GM21367 (cell line): ENCODE measurements at regions not wholly inside any gene's neighbourhood (a gene's known extent, or its start where the extent isn't known, plus 50 kb on each side); places are given as distances from the start of the nearest gene placed in this dataset.

ENCODE experiments used
- ATAC-seq: cut with Tn5 transposase; IDR thresholded peaks from one replicate; pipeline ENCODE4 v1.9.1; 2021; ENCODE audit not compliant: unreplicated experiment

- no peak for ATAC-seq
Observed at GRCh38 chr3:88209356-88209755, 59.6 kb downstream of the C3orf38 start.

- ATAC-seq: no peak
Observed at GRCh38 chr3:88211096-88211890, 61.5 kb downstream of the C3orf38 start.

DNA sequence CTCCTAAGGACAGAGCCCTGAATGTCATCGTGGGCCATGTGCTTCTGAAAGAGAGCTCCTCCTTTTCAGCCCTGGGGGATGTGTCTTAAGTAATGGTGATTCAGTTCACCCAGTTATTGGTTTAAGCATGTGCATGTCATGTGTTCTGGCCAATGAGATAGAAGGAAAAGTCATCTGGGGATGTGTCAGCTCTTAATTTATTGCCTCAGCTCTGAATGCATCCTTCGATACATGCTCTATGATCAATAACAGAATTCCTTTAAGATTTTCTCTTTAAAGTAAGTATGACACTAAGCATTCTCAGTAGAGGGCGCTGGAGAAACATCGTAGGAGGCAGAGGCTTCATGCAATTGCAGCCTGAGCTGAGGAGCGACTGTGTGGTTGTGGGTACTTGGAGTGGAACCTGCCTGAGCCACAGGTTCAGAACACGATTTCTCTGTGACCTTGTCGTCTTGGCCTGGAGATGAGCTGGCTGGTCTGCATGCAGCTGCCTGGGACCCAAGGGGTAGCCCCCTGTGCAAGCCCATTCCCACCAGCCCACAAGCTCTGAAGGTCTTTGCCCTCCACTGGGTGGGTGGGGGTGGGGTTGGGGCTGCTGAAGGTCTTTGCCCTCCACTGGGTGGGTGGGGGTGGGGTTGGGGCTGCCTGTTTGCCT lies 69.5 kb downstream of the C3orf38 start:
- ATAC-seq: peak; percentile 87

DNA sequence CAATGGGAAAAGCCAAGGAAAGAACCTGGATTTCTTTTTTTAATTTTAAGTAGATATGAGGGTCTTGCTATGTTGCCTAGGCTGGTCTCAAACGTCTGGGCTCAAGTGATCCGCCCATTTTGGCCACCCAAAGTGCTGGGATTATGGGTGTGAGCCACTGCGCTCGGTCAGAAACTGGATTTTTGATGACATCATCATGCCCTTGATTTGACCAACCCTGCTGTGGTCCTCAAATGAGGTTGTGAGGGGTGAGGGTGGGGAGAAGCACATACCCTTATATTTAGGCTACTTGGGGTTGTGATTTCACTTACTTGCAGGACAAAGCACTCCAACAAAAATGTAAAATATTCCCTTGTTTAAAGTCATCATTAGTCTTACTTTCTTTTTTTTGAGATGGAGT lies 70.4 kb downstream of the C3orf38 start:
- ATAC-seq: no peak

DNA sequence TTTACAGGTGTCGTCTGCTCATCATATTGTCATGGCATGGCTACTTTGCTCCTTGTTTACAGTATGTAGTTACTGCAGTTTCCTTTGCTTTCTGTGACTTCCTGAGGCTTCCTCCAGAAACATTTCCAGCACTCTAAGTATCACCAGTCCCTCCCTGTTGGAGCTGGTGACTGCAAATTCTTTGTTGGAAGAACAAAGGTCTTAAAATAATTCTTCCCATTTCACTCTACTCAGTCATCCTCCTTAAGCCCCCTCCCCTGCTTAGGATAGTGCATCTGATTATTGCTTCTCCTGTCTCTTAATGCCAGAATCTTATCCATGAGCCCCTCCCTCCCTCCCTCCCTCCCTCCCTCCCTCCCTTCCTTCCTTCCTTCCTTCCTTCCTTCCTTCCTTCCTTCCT lies 72.0 kb downstream of the C3orf38 start:
- ATAC-seq: no peak

- ATAC-seq: no peak
Observed at GRCh38 chr3:88222343-88222742, 72.6 kb downstream of the C3orf38 start.

DNA sequence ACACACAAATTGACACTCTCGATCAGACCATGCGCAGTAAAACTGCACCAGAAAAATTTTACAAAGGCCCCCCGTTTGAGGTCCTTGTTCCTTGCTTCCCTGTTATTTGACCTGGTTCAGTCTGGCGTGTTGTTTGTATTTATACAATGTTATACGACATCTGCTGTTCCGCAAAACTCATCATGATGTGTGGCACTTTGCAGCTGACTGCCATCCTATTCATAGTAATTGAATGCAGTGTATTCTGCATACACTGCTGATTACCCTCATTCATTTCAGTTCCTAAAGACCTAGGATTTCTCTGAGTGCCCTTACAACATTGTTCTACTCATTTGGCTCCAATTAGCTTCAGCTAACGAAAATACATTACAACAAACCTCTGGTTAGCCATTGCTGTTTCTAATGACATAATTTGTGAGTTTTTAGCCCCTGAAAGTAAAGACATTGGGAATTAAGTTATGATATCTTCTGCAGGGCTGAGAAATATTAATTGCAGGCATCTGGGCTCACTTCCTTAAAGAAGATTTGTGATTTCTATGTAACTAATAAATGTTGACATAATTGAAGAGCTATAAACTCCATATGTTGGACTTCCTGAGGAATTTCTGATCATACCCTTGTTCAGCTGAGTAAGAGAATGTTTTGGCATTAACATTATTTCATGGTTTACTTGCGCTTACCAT lies 75.7 kb downstream of the C3orf38 start:
- no peak for ATAC-seq

DNA sequence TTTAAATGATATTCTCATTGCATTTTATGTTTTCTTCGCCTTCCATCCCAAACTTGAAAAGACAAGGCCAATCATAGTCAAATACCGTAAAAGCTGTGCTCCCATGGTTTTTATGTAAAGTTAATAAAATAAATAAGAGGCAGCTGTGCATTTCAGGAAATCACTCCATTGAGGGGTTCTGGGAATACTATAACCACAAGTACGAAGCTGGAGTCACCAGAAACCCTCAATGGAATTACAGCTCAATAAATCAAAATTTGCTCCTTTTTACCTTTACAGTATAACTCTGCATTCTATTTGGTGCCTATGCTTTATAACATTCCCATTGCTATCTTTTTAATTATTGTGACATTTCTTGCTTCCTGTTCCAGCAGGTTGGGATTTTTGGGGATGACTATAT lies 77.2 kb downstream of the C3orf38 start:
- ATAC-seq: no peak

DNA sequence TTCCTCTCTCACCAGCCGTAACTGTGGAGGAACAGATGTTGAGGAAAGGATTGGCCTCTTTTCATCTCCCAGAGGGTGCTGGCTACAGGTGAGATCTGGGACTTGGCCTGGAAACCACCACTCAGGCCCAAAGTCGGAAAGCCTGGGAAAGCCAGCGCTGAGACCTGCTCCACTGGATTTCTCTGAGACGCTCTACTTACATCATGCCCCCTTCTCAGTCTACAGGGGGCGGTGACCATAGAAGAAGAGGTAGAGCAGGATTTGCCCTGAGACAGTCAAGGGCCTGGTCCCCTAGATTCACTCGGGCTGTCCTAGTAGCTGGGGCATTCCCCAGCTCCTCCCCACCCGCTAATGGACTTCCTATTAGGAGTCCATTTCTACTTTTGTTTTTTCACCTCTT lies 80.9 kb downstream of the C3orf38 start:
- ATAC-seq: no peak

GRCh38 chr3:88231207-88231606 lies 81.4 kb downstream of the C3orf38 start:
- ATAC-seq: no peak

DNA sequence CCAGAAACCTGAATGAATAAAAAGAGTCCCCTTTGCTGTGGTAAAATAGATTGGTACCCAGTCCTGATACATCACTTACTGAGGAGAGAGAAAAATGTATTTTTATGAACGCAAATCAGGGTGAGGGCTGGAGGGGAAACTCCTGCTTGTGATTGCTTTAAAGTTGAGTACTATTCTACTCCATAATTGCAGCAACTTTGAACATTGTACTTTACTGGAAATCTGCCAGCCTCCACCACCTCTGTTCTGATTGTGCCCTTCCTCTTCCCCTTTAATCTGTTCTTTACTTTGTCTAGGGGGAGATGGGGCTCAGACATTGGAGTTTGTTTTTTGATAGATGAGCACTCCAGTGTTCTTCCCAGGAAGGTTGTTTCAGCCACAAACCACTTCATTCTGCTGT lies 81.9 kb downstream of the C3orf38 start:
- ATAC-seq: no peak

DNA sequence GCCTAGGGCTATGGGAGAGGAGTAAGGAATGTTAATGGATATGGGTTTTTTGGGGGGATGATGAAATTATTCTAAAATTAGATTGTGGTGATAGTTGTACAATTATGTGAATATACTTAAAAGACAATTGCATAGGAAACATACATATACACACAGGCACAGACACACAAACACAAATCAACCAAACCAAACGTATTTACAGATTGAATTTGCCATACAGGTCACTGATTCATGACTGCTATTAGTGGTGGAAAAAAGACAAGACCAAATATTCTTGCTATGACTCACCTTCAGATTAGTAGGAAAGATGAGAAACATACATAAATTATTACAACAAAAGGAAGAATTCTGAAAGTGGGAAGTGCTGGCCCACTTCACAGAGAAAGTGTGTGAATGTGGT lies 85.3 kb downstream of the C3orf38 start:
- ATAC-seq: no peak

DNA sequence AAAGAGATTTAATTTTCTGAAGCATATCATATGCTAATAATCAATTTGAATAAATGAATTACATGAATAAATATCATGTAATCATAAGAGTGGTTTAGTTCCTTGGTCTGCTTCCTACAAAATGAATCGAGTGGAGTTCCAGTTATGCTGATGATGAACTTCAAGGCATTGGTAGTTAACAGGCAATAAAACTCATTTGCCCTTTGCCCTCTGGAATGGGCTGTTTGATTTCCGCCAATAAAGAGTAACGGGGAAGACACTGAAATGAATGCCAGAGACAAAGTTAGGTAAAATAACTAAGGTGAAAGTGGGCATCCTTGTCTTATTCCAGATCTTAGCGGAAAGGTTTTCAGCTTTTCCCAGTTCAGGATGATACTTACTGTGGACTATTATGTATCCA lies 90.1 kb downstream of the C3orf38 start:
- ATAC-seq: no peak

DNA sequence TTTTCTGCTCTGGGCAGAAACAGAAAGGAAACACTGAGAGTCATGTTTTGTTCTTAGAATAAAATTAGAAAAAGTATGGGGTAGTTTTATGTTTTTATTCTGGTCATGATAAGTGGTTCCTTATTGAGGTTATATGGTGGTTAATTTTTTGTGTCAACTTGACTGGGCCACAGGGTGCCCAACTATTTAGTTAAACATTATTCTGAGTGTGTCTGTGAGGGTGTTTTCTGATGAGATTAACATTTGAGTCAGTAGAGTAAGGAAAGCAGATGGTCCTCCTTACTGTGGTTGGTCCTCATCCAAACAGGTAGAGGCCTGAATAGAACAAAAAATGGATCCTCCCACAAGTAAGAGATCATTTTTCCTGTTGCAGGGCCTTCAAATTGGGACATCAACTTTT lies 98.9 kb downstream of the C3orf38 start:
- ATAC-seq: no peak

GRCh38 chr3:88259045-88259444 lies 109.3 kb downstream of the C3orf38 start:
- no peak for ATAC-seq

DNA sequence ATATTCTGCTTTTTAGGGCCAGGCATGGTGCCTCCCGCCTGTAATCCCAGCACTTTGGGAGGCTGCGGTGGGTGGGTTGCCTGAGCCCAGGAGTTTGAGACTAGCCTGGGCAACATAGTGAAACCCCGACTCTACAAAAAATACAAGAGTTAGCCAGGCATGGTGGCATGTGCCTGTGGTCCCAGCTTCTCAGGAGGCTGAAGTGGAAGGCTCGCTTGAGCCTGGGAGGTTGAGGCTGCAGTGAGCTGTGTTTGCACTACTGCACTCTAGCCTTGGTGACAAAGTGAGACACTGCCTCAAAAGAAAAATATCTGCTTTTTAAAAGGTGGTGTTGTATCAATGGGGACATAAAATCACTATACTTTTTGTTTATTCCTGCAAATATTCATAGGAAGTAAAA lies 112.8 kb downstream of the C3orf38 start:
- no peak for ATAC-seq

- ATAC-seq: no peak
Observed at GRCh38 chr3:88263417-88264100, 113.8 kb downstream of the C3orf38 start.

- ATAC-seq: no peak
Observed at GRCh38 chr3:88267441-88267840, 117.7 kb downstream of the C3orf38 start.

DNA sequence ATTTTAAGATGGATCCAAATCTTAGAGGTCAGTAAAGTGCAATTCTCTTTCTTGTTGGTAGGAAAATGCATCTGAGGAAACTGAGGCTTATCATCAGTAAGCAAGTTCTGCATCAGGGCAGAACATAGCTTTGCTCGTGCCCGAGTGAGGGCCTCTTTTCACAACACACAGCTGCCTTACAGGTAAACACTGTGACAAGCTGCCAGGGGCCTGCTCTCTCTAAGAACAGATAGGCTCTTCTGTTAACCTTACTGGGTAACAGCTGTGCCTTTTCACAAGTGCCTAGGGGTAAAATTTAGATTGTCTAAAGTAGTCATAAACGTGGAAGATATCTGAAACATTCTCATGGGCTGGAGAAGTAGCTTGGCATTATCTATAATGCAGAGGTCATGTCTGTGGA lies 118.1 kb downstream of the C3orf38 start:
- no peak for ATAC-seq

- ATAC-seq: no peak
Observed at GRCh38 chr3:88280326-88280725, 130.6 kb downstream of the C3orf38 start.

GRCh38 chr3:88282528-88283241 lies 132.9 kb downstream of the C3orf38 start:
- no peak for ATAC-seq
